CD4-positive, alpha-beta T cell treated with Interleukin-6 for 4 hours (primary cell): ENCODE measurements at regions not wholly inside any gene's neighbourhood (a gene's known extent, or its start where the extent isn't known, plus 50 kb on each side); places are given as distances from the start of the nearest gene placed in this dataset.
"Not testable (repeated sequence)": the region's sequence is repeated elsewhere in the genome, so short reads cannot be mapped to it uniquely, and the experiment has no call there.

Source experiments
- DNase-seq: peaks from one replicate; pipeline ENCODE4 v3.0.0-alpha.2; 2020; ENCODE audit warnings: mixed read lengths

GRCh38 chr10:81288544-81288943 lies 586.5 kb upstream of the NRG3 start:
- DNase-seq = no peak

GRCh38 chr10:81297292-81297691 lies 577.7 kb upstream of the NRG3 start:
- DNase-seq = no peak

- DNase-seq = no peak
Measured at GRCh38 chr10:81303656-81304055, 571.3 kb upstream of the NRG3 start.

GRCh38 chr10:81306971-81307782 lies 567.8 kb upstream of the NRG3 start:
- DNase-seq = no peak

GRCh38 chr10:81309041-81309552 lies 565.9 kb upstream of the NRG3 start:
- DNase-seq = no peak

DNA sequence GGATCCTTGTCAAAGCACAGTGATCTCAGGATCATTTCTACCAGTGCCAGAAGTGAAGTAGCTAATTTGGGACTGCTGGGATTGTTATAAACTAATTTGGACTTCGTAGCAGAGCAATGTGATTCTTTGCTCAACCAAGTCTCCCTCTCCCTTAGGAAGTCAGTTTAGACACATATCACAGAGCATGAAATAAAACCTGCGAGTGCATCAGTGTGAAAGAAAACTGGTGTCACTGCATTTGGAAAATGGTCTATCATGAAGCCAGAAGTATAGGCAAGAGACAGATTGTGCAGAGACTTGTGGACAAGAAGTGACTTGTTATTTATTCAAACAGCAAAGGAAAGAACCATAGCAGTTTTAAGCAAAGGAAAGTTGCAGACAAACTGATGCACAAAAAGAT lies 560.5 kb upstream of the NRG3 start:
- DNase-seq = no peak

GRCh38 chr10:81315026-81315425 lies 560.0 kb upstream of the NRG3 start:
- DNase-seq = no peak

- DNase-seq = no peak
Measured at GRCh38 chr10:81348003-81348402, 527.0 kb upstream of the NRG3 start.

DNA sequence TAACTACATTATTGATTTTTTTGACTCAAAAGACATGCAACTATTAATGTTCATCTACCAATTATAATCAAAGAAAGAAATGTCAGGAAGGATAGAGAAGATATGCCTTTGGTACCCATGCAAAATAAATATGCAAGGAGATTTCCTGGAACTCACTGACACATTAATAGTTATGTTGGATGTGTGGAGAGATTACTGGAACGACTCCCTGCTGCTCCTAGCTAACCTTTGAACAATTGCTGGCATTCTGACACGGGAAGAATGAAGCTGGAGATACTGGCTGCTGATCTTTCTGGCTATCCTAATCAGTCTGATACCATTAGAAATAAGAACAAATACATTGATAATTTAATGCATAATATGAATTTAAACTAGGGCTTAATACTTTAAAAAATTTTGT lies 507.9 kb upstream of the NRG3 start:
- DNase-seq = no peak

DNA sequence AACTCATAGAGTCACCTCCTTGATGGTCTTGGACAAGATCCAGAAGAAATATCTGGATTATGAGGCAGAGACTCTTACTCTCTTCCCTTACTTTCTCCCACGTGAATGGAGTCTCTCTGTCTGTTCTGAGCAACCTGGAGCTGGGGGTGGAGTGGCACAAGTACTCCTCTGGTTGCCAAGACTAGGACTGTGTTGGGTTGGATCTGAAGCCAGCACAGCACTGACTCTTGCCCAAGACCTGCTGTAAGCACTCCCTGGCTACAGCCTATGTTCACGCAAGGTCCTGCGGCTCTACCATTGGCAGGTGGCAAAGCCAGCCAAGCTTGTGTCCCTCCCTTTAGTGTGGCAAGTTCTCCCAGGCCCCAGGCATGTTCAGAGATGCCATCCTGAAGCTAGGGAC lies 488.2 kb upstream of the NRG3 start:
- no peak for DNase-seq

- no peak for DNase-seq
Measured at GRCh38 chr10:81403451-81403850, 471.5 kb upstream of the NRG3 start.

- DNase-seq = no peak
Measured at GRCh38 chr10:81405399-81405798, 469.6 kb upstream of the NRG3 start.

DNA sequence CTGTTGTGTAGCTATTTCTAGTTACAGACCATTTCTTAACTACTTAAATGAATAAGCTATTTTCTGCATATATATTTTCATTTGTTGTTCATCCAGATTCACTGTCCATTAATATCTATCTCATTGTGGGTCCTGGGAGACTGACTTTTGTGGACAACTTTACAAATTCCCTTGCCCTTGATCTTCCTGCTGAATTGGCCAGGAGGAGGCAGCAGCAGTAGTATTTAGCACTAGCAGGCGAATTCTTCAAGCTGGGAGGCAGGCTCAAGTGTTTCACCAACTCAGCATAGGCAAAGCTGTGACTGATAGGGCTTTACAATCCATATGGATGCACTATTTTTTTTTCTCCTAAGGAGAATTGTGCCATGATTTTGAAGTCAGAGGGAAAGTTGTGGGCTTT lies 461.0 kb upstream of the NRG3 start:
- DNase-seq = peak; percentile 1

GRCh38 chr10:81426722-81427121 lies 448.3 kb upstream of the NRG3 start:
- DNase-seq = no peak

DNA sequence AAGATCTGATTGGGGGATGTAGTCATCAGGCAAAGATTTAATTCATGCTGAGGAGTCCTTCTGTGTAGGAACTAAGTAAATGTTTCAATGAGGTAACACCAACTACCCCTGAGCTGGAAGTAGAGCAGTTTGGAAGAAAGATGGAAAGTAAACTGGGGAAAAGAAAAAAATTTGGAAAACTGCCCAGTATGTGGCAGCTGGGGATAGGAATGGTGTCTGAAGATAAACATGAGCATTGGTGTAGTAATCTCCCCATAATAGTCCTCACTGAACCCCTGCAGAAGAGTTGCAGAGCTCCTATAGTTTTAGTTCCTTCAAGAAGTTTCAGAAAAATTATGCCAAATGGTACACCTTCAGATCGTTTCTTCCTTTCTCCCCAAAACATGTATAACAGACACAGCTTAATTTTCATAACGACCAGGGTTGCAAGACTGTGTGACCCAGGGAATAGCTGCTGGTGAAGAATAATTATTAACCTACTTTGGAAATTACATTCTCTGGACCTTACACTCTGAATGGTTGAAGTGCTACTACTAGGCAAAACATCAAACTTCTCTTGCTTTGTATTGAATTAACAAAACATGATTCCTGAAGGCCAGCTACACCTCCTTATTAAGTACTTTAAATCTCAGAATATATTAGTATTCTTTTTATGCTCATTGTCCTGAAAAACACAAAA lies 446.4 kb upstream of the NRG3 start:
- no peak for DNase-seq

DNA sequence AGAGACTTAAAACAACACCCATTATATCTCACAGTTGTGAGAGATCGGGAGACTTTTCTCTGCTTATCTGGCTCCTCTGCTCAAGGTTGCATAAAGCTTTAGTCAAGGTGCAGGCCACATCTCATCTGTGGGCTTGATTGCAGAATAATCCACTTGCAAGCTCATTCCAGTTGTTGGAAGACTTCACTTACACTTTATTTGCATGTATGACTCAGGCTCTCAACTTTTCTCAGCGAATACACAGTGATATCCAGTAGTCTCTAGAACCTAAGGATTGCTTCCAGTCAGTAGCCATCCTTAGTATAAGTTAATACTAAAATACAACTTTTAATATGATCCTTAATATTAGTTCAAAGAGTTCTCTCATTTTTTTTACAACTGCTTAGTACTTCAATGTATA lies 435.5 kb upstream of the NRG3 start:
- no peak for DNase-seq

DNA sequence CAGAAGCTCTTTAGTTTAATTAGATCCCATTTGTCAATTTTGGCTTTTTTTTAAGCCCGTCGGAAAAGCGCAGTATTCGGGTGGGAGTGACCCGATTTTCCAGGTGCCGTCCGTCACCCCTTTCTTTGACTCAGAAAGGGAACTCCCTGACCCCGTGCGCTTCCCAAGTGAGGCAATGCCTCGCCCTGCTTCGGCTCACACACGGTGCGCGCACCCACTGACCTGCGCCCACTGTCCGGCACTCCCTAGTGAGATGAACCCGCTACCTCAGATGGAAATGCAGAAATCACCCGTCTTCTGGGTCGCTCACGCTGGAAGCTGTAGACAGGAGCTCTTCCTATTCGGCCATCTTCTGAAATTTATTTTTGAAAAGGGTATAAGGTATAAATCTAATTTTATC lies 433.4 kb upstream of the NRG3 start:
- DNase-seq = not testable (repeated sequence)

DNA sequence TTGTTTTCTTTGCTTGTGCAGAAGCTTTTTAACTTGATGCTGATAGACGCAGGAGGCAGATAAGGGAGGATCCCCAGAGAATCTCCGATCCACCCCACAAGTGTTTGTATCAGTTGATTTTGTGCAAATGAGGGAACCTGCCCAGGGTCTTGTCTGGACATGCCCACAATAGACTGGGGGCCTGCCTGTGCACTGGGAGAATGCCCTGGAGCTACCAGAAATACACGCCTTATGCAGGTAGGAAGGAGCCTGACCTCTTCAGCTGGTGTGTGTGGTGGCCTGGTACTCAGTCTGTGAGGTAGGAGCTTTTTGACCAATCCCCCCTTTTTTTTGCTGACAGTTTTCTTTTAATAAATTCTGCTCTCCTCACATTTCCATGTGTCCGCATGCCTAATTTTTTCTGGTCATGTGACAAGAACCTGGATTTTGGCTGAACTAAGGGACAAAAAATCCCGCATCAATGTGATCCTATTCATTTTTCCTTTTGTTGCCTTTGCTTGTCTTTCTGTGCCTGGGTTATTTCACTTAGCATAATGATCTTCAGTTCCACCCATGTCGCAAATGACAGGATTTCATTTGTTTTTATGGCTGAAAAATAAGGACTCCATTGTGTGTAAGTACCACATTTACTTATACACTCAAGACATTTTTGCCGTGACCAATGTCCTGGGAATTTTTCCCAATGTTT lies 430.6 kb upstream of the NRG3 start:
- DNase-seq = no peak

DNA sequence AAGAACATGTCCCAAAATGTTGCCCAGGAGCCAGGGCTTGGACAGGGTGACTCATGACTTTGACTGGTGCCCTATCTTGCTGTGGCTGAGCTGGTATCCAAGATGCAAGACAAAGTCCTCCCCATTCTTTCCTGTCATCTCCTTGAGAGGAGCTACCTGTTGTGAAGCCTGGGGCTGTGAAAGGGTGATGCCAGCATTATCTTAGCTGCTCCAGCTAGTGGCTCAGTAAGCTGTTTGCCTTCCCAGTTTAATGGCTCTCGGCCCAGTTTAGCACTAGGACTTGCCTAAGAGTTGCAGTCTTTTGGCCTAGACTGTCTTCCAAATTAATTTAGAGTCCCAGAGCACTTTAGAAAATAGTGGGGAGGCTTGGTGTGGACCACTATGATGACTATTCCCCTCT lies 424.3 kb upstream of the NRG3 start:
- no peak for DNase-seq

DNA sequence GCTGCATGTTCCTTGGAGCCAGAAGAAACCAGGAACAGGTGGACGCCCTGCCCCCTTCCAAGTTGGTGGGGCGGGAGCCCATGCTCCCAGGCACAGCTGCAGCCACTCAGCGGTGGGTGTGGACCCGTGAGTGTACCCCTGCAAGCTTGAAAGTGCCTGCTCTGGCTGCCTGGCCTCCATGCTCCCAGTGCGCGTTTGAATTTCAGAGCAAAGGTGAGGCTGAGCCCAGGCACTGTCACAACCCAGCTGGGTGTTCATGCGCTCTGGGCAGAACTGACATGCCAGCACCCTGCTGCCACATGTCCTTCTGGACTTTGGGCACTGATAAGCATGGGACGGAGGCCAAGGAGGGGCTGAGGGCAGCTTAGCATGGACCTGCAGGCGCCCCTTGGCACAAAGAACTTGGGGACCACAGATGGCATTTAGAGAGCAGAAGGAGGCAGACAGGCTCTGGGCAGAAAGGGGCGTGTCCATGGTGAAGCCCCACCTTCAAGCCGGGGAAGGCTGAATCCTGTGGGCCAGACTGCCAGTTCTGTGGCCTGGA lies 402.0 kb upstream of the NRG3 start:
- DNase-seq = no peak

- DNase-seq = no peak
Measured at GRCh38 chr10:81473755-81474154, 401.2 kb upstream of the NRG3 start.

GRCh38 chr10:81479316-81479715 lies 395.7 kb upstream of the NRG3 start:
- no peak for DNase-seq

GRCh38 chr10:81496626-81497025 lies 378.4 kb upstream of the NRG3 start:
- DNase-seq = no peak
